ENCODE measurements at regions not wholly inside any gene's neighbourhood (a gene's known extent, or its start where the extent isn't known, plus 50 kb on each side); places are given as distances from the start of the nearest gene placed in this dataset.

GRCh38 chr6:44533421-44533820, 145.9 kb downstream of the CDC5L start:
- DNase-seq, result no peak

GRCh38 chr6:44534291-44534690, 146.8 kb downstream of the CDC5L start:
- DNase-seq, result no peak

GRCh38 chr6:44535446-44535845, 147.9 kb downstream of the CDC5L start:
- DNase-seq, result no peak

GRCh38 chr6:44535967-44536366, 148.5 kb downstream of the CDC5L start:
- DNase-seq, result no peak

- DNase-seq, result peak; percentile 24
These were observed 150.0 kb downstream of the CDC5L start for GRCh38 chr6:44537306-44538049.

GRCh38 chr6:44538131-44538806, 150.8 kb downstream of the CDC5L start:
- DNase-seq, result no peak

- DNase-seq, result no peak
These were observed 151.3 kb downstream of the CDC5L start for GRCh38 chr6:44538807-44539201.

- DNase-seq, result no peak
These were observed 152.3 kb downstream of the CDC5L start for GRCh38 chr6:44539701-44540355.

GRCh38 chr6:44540881-44541280, 153.4 kb downstream of the CDC5L start:
- no peak for DNase-seq

GRCh38 chr6:44542401-44543116, 155.1 kb downstream of the CDC5L start:
- DNase-seq, result no peak

- DNase-seq, result no peak
These were observed 156.2 kb downstream of the CDC5L start for GRCh38 chr6:44543664-44544063.

GRCh38 chr6:44545224-44545623, 157.7 kb downstream of the CDC5L start:
- DNase-seq, result no peak

- DNase-seq, result no peak
These were observed 160.8 kb downstream of the CDC5L start for GRCh38 chr6:44548319-44548718.

GRCh38 chr6:44549516-44549915, 162.0 kb downstream of the CDC5L start:
- no peak for DNase-seq

GRCh38 chr6:44554194-44554593, 166.7 kb downstream of the CDC5L start:
- DNase-seq, result no peak

- no peak for DNase-seq
These were observed 167.4 kb downstream of the CDC5L start for GRCh38 chr6:44554861-44555260.

- no peak for DNase-seq
These were observed 168.5 kb downstream of the CDC5L start for GRCh38 chr6:44556046-44556445.

GRCh38 chr6:44558024-44558831, 170.7 kb downstream of the CDC5L start:
- DNase-seq, result no peak

- DNase-seq, result no peak
These were observed 171.3 kb downstream of the CDC5L start for GRCh38 chr6:44558832-44559251.

GRCh38 chr6:44559486-44560270, 172.2 kb downstream of the CDC5L start:
- DNase-seq, result no peak

GRCh38 chr6:44560458-44561059, 173.1 kb downstream of the CDC5L start:
- no peak for DNase-seq
